ENCODE measurements at regions not wholly inside any gene's neighbourhood (a gene's known extent, or its start where the extent isn't known, plus 50 kb on each side); places are given as distances from the start of the nearest gene placed in this dataset.

GRCh38 chr7:136061433-136061832 lies 84.3 kb upstream of the MTPN start:
- no peak for DNase-seq
- no peak overlapping the region for H3K4me2 ChIP-seq
- no peaks in the 10 kb centered on the region for H3K9me3 ChIP-seq (ENCODE audit: insufficient read depth, low read depth)
- TF ChIP-seq CTCF (conservative IDR thresholded peaks at IDR 0.05), result no peak
- no peak for TF ChIP-seq EZH2 (IDR thresholded peaks at IDR 0.05; ENCODE audit: low read depth)
- no peaks in the 10 kb centered on the region for H3K79me2 ChIP-seq (ENCODE audit: low read depth)
- H3K4me1 ChIP-seq (replicated peaks; ENCODE audit: insufficient read depth), result no peaks in the 10 kb centered on the region
- H3K4me3 ChIP-seq, result no peak overlapping the region
- no peaks in the 10 kb centered on the region for H3F3A ChIP-seq (ENCODE audit: insufficient read depth, low read depth)
- H2AFZ ChIP-seq, result no peak overlapping the region
- no peaks in the 10 kb centered on the region for H3K36me3 ChIP-seq (ENCODE audit: low read depth)
- H3K27ac ChIP-seq, result no peak overlapping the region
- ChIA-PET CTCF (no interaction called here), POLR2A (ENCODE audit: unreplicated experiment) (no interaction called here)
- H3K9me2 ChIP-seq (ENCODE audit: insufficient read depth), result no peaks in the 10 kb centered on the region
- no peaks in the 10 kb centered on the region for H3K27me3 ChIP-seq (ENCODE audit: insufficient read depth, low read depth)
- intact Hi-C loops (cut with micrococcal nuclease; ENCODE audit: unreplicated experiment), result no loop called here
- no peaks in the 10 kb centered on the region for H4K20me1 ChIP-seq (ENCODE audit: insufficient read depth)
- no TSS peak for BruUV-seq (replicated peaks)

GRCh38 chr7:136058546-136058945 lies 81.4 kb upstream of the MTPN start:
- Histone ChIP-seq H4K20me1 (ENCODE audit: insufficient read depth) (no peaks in the 10 kb centered on the region), H3F3A (ENCODE audit: insufficient read depth, low read depth) (no peaks in the 10 kb centered on the region), H3K4me2 (no peak overlapping the region), H3K4me1 (replicated peaks; ENCODE audit: insufficient read depth) (no peaks in the 10 kb centered on the region), H3K4me3 (no peak overlapping the region), H3K36me3 (ENCODE audit: low read depth) (no peaks in the 10 kb centered on the region), H3K27me3 (ENCODE audit: insufficient read depth, low read depth) (no peaks in the 10 kb centered on the region), H2AFZ (no peak overlapping the region), H3K9me3 (ENCODE audit: insufficient read depth, low read depth) (no peaks in the 10 kb centered on the region), H3K27ac (no peak overlapping the region), H3K79me2 (ENCODE audit: low read depth) (no peaks in the 10 kb centered on the region), H3K9me2 (ENCODE audit: insufficient read depth) (no peaks in the 10 kb centered on the region)
- intact Hi-C loops (cut with micrococcal nuclease; ENCODE audit: unreplicated experiment), result no loop called here
- POLR2A ChIA-PET (ENCODE audit: unreplicated experiment), result no interaction called here
- BruUV-seq (replicated peaks), result no TSS peak
- CTCF ChIA-PET, result no interaction called here
- TF ChIP-seq EZH2 (IDR thresholded peaks at IDR 0.05; ENCODE audit: low read depth) (no peak), CTCF (conservative IDR thresholded peaks at IDR 0.05) (no peak)
- no peak for DNase-seq

GRCh38 chr7:136057509-136057908 lies 80.3 kb upstream of the MTPN start:
- ChIA-PET POLR2A (ENCODE audit: unreplicated experiment) (no interaction called here), CTCF (no interaction called here)
- H3K4me3 ChIP-seq, result no peak overlapping the region
- H3K79me2 ChIP-seq (ENCODE audit: low read depth), result no peaks in the 10 kb centered on the region
- no peaks in the 10 kb centered on the region for H3K9me2 ChIP-seq (ENCODE audit: insufficient read depth)
- no peak overlapping the region for H2AFZ ChIP-seq
- intact Hi-C loops (cut with micrococcal nuclease; ENCODE audit: unreplicated experiment), result no loop called here
- H3F3A ChIP-seq (ENCODE audit: insufficient read depth, low read depth), result no peaks in the 10 kb centered on the region
- H4K20me1 ChIP-seq (ENCODE audit: insufficient read depth), result no peaks in the 10 kb centered on the region
- no TSS peak for BruUV-seq (replicated peaks)
- no peak for TF ChIP-seq CTCF (conservative IDR thresholded peaks at IDR 0.05)
- no peak for TF ChIP-seq EZH2 (IDR thresholded peaks at IDR 0.05; ENCODE audit: low read depth)
- no peaks in the 10 kb centered on the region for H3K27me3 ChIP-seq (ENCODE audit: insufficient read depth, low read depth)
- no peak overlapping the region for H3K4me2 ChIP-seq
- H3K27ac ChIP-seq, result no peak overlapping the region
- H3K36me3 ChIP-seq (ENCODE audit: low read depth), result no peaks in the 10 kb centered on the region
- no peaks in the 10 kb centered on the region for H3K4me1 ChIP-seq (replicated peaks; ENCODE audit: insufficient read depth)
- DNase-seq, result no peak
- no peaks in the 10 kb centered on the region for H3K9me3 ChIP-seq (ENCODE audit: insufficient read depth, low read depth)

All from PC-9 (cell line).